ENCODE measurements at regions not wholly inside any gene's neighbourhood (a gene's known extent, or its start where the extent isn't known, plus 50 kb on each side); places are given as distances from the start of the nearest gene placed in this dataset.

- no peaks in the 10 kb centered on the region; the same call in 1 of the 2 replicates for H3K9me3 Mint-ChIP-seq
- no peaks in the 10 kb centered on the region for H3K27me3 Mint-ChIP-seq (ENCODE audit: insufficient read depth)
- H3K4me1 Mint-ChIP-seq (ENCODE audit: low read depth): peaks cover 11% of the 10 kb centered on the region
- no peaks in the 10 kb centered on the region; the same call in none of the 2 replicates for H3K36me3 Mint-ChIP-seq (ENCODE audit: low read depth)
- H3K4me3 Mint-ChIP-seq: no peak overlapping the region
- H3K27ac Mint-ChIP-seq: no peak overlapping the region
- no peak for DNase-seq
- TF ChIP-seq CTCF (IDR thresholded peaks at IDR 0.05): no peak
Measured at GRCh38 chr3:110753516-110753915, 318.1 kb upstream of the NECTIN3 start.

- Mint-ChIP-seq H3K4me3 (no peak overlapping the region), H3K36me3 (ENCODE audit: low read depth) (no peaks in the 10 kb centered on the region; the same call in none of the 2 replicates), H3K9me3 (no peaks in the 10 kb centered on the region; the same call in 1 of the 2 replicates), H3K27ac (no peak overlapping the region), H3K27me3 (ENCODE audit: insufficient read depth) (no peaks in the 10 kb centered on the region), H3K4me1 (ENCODE audit: low read depth) (peaks cover 14% of the 10 kb centered on the region)
- no peak for TF ChIP-seq CTCF (IDR thresholded peaks at IDR 0.05)
- DNase-seq: no peak
Measured at GRCh38 chr3:110754212-110754916, 317.3 kb upstream of the NECTIN3 start.

GRCh38 chr3:110755345-110755744 lies 316.3 kb upstream of the NECTIN3 start:
- Mint-ChIP-seq H3K27me3 (ENCODE audit: insufficient read depth) (no peaks in the 10 kb centered on the region), H3K36me3 (ENCODE audit: low read depth) (no peaks in the 10 kb centered on the region; the same call in none of the 2 replicates), H3K4me1 (ENCODE audit: low read depth) (peaks cover 14% of the 10 kb centered on the region), H3K9me3 (no peaks in the 10 kb centered on the region; the same call in 1 of the 2 replicates), H3K4me3 (no peak overlapping the region), H3K27ac (no peak overlapping the region)
- no peak for DNase-seq
- TF ChIP-seq CTCF (IDR thresholded peaks at IDR 0.05): no peak

- H3K36me3 Mint-ChIP-seq (ENCODE audit: low read depth): peaks cover 4% of the 10 kb centered on the region
- H3K4me1 Mint-ChIP-seq (ENCODE audit: low read depth): peaks cover 14% of the 10 kb centered on the region
- no peaks in the 10 kb centered on the region for H3K27me3 Mint-ChIP-seq (ENCODE audit: insufficient read depth)
Measured at GRCh38 chr3:110756705-110757104, 314.9 kb upstream of the NECTIN3 start.

GRCh38 chr3:110758208-110758607 lies 313.4 kb upstream of the NECTIN3 start:
- Mint-ChIP-seq H3K4me1 (ENCODE audit: low read depth) (peaks cover 16% of the 10 kb centered on the region), H3K4me3 (no peak overlapping the region)
- DNase-seq: no peak

More at GRCh38 chr3:110756705-110757104, 314.9 kb upstream of the NECTIN3 start:
- Mint-ChIP-seq H3K9me3 (no peaks in the 10 kb centered on the region; the same call in 1 of the 2 replicates), H3K27ac (no peak overlapping the region), H3K4me3 (no peak overlapping the region)
- no peak for TF ChIP-seq CTCF (IDR thresholded peaks at IDR 0.05)
- no peak for DNase-seq

More at GRCh38 chr3:110758208-110758607, 313.4 kb upstream of the NECTIN3 start:
- H3K27me3 Mint-ChIP-seq (ENCODE audit: insufficient read depth): no peaks in the 10 kb centered on the region
- no peak overlapping the region for H3K27ac Mint-ChIP-seq
- peaks cover 4% of the 10 kb centered on the region for H3K36me3 Mint-ChIP-seq (ENCODE audit: low read depth)
- TF ChIP-seq CTCF (IDR thresholded peaks at IDR 0.05): no peak
- H3K9me3 Mint-ChIP-seq: no peaks in the 10 kb centered on the region; the same call in 1 of the 2 replicates

All from HFFc6 (cell line).